ENCODE measurements at regions not wholly inside any gene's neighbourhood (a gene's known extent, or its start where the extent isn't known, plus 50 kb on each side); places are given as distances from the start of the nearest gene placed in this dataset.
A peak's percentile ranks its signal among the peaks of the same experiment; 100 is the strongest.

DNA sequence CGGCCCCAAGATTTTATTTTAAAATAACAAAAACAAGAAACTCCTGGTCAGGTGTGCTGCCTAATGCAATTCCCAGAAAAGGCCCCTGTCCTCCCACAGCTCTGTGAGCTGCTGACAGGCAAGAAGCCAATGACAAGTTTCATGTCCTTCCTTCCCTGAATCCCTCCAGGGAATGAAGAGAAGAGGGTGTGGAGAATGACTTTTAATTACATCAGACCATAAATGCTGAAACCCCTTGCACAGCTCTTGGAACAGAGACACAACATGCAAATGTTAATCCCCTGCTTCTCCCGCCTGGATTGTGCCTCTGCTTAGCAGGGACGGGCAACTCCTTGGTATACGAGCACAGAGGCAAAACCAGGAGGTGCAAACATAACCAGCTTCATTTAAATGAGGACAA lies 228.1 kb upstream of the CAMK1G start:
- H3K27me3 Mint-ChIP-seq (ENCODE audit: low read depth), result no peaks in the 10 kb centered on the region
- no peaks in the 10 kb centered on the region for H3K9me3 Mint-ChIP-seq
- CTCF ChIA-PET, result interaction anchor here (1.0 to 3.2 kb wide), 5 partner anchors 10 to 153 kb away, joined by 3 to 14 read pairs (median 3); no protein-coding TSS in a partner anchor
- no peak overlapping the region for H3K4me3 Mint-ChIP-seq
- H3K4me1 Mint-ChIP-seq (ENCODE audit: low read depth), result no peaks in the 10 kb centered on the region
- intact Hi-C loops (cut with micrococcal nuclease), result loop anchor here (2.0 kb wide), 2 partner anchors 211 to 701 kb away; no protein-coding TSS in a partner anchor
- no peak overlapping the region for H3K27ac Mint-ChIP-seq
- H3K36me3 Mint-ChIP-seq (ENCODE audit: low read depth), result no peaks in the 10 kb centered on the region
- no peak for DNase-seq

DNA sequence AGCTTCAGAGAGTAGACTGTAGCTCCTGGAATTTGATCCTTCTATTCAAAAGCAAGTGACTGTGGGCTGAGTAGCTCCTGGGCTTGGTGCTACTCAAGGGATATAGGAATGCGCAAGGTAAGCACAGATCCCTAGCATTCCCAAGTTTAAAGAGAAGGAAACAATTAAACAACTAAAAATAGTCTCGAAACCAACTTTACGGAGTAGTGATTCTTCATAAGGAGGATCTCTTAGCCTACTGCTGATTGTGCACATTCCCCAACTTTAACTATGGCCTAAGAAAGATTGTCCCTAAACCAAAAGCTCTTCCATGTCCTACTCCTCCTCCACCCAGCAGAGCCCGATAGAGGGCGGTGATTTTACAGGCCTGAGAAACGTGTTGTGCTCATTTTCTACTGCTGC lies 226.5 kb upstream of the CAMK1G start:
- H3K27me3 Mint-ChIP-seq (ENCODE audit: low read depth), result no peaks in the 10 kb centered on the region
- no peak for DNase-seq
- no peaks in the 10 kb centered on the region for H3K9me3 Mint-ChIP-seq
- intact Hi-C loops (cut with micrococcal nuclease), result no loop called here
- no peak overlapping the region for H3K4me3 Mint-ChIP-seq
- H3K4me1 Mint-ChIP-seq (ENCODE audit: low read depth), result no peaks in the 10 kb centered on the region
- CTCF ChIA-PET, result interaction anchor here (1.1 to 1.2 kb wide), 2 partner anchors 9 to 80 kb away, joined by 3 to 4 read pairs; no protein-coding TSS in a partner anchor
- no peaks in the 10 kb centered on the region for H3K36me3 Mint-ChIP-seq (ENCODE audit: low read depth)
- H3K27ac Mint-ChIP-seq, result no peak overlapping the region

DNA sequence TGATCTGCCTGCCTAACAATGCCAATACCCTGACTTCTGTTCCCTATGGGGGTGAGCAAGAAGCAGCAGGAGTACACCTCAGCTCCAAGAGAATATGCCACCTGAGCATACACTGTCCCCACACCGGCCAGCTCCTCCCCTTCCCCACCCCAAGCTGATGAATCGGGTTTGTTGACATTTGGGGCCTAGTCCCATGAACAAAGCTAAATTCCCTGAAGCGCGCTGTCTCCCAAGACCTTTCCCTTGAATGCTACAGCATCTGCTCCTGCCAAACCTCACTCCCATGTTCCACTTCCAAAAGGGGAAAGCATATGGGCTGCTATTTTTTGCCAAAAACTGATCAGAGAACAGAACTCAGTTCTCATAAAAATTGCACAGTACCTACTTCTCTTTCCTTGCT lies 220.4 kb upstream of the CAMK1G start:
- peaks cover 8% of the 10 kb centered on the region for H3K27me3 Mint-ChIP-seq (ENCODE audit: low read depth)
- CTCF ChIA-PET, result interaction anchor here (2.0 kb wide), 1 partner anchor 9 kb away, joined by 10 read pairs; no protein-coding TSS in a partner anchor
- H3K4me3 Mint-ChIP-seq, result no peak overlapping the region
- no peaks in the 10 kb centered on the region for H3K4me1 Mint-ChIP-seq (ENCODE audit: low read depth)
- no peaks in the 10 kb centered on the region for H3K36me3 Mint-ChIP-seq (ENCODE audit: low read depth)
- no peaks in the 10 kb centered on the region for H3K9me3 Mint-ChIP-seq
- H3K27ac Mint-ChIP-seq, result peak overlapping the region; percentile 5
- intact Hi-C loops (cut with micrococcal nuclease), result no loop called here
- DNase-seq, result no peak

DNA sequence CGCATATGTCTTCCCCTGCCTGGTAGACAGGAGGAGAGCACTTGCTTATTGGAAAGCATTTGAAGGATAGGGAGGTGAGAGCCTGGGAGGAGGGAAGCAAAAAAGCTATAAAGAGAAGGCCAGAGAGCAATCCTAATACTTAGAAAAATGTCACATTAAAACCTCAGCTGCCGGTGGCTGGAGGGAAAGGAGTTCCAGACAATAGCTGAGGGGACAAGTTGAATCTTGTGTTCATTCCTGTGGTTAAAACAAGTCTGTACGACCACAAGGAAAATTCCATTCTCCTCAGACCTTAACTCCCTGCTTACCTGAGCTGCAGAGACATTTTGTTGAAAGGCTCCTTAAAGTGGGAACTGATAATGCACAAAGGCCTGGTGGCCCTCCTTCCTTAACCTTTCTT lies 218.8 kb upstream of the CAMK1G start:
- CTCF ChIA-PET, result interaction anchor here (2.8 kb wide), 1 partner anchor 10 kb away, joined by 8 read pairs; no protein-coding TSS in a partner anchor
- H3K9me3 Mint-ChIP-seq, result no peaks in the 10 kb centered on the region

DNA sequence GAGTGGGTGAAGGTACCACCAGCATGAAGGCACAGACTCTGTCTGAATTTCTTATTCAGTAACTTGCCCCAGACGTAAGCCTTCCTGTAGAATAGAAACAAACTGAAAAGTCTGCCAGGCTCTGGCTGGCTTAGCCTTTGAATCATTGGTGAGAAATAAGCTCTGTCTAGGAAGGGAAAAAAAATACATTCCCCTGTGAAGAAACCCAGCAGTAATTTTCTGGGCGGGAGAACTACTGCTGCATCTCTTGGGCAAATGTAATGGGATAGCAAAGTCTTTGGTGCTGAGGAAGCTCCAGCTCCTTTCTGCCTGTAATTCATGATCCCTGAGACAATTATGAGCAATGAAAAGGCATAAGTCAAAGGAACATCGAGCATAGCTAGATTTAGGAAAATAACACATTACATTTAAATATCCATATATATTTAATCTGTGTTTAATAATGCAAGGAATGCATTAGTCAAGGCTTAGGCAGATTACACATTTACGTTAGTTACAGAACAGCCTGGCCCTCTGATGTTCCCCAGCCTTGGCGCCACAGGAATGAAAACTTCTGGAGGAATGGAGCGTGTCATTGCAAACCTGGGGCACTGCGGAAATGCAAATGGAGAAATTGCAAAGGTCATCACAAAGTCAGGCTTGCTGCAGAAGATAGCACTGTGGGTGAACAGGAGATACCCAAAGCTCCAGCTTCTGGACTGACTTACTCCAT lies 216.3 kb upstream of the CAMK1G start:
- intact Hi-C loops (cut with micrococcal nuclease), result no loop called here
- H3K27ac Mint-ChIP-seq, result no peak overlapping the region
- DNase-seq, result no peak
- CTCF ChIA-PET, result interaction anchor here (1.0 kb wide), 1 partner anchor 13 kb away, joined by 4 read pairs; no protein-coding TSS in a partner anchor
- no peaks in the 10 kb centered on the region for H3K4me1 Mint-ChIP-seq (ENCODE audit: low read depth)
- peaks cover 8% of the 10 kb centered on the region for H3K27me3 Mint-ChIP-seq (ENCODE audit: low read depth)
- no peaks in the 10 kb centered on the region for H3K36me3 Mint-ChIP-seq (ENCODE audit: low read depth)
- H3K4me3 Mint-ChIP-seq, result no peak overlapping the region
- no peaks in the 10 kb centered on the region for H3K9me3 Mint-ChIP-seq

More for the DNA sequence above, 218.8 kb upstream of the CAMK1G start:
- no peak overlapping the region for H3K4me3 Mint-ChIP-seq
- H3K27me3 Mint-ChIP-seq (ENCODE audit: low read depth), result peaks cover 8% of the 10 kb centered on the region
- no peaks in the 10 kb centered on the region for H3K4me1 Mint-ChIP-seq (ENCODE audit: low read depth)
- no peak for DNase-seq
- no peak overlapping the region for H3K27ac Mint-ChIP-seq
- intact Hi-C loops (cut with micrococcal nuclease), result no loop called here
- H3K36me3 Mint-ChIP-seq (ENCODE audit: low read depth), result no peaks in the 10 kb centered on the region

DNA sequence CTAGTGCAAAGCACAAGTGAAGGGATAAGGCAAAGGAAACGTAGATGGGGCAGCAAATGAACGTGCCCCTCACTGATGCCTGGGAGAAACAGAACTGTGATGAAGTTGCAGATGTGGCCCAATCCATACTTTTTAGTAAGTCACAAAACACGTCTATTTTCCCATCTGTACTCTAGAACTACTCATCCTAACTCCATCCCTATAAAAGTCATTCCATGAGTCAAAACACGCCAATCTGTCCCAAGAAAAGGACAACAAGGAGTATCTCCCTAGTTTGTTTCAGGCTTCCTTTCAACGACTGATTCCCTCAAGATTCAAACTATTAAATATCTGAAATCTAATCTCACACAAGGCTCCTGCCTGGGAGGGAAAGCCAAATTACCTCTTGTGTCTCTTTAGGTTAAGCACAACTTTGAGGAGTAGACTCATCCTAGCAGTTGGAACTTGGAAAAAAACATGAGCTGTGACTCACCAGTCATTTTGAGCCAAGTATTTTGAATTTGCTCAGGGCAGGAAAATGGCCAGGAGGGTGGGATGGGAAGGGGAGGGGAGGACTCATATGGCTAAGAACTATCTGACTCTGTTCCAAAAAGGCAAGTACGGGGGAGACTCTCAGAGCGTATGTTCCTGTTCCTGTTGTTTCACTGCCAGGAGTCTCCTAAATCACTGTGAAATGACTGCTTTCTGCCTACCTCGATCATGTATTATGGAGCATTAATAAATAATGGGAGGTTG lies 214.5 kb upstream of the CAMK1G start:
- Mint-ChIP-seq H3K4me1 (ENCODE audit: low read depth) (no peaks in the 10 kb centered on the region), H3K4me3 (no peak overlapping the region), H3K27ac (no peak overlapping the region), H3K9me3 (no peaks in the 10 kb centered on the region), H3K27me3 (ENCODE audit: low read depth) (peaks cover 5% of the 10 kb centered on the region), H3K36me3 (ENCODE audit: low read depth) (no peaks in the 10 kb centered on the region)
- CTCF ChIA-PET, result interaction anchor here (0.9 kb wide), 1 partner anchor 15 kb away, joined by 3 read pairs; no protein-coding TSS in a partner anchor
- no peak for DNase-seq
- intact Hi-C loops (cut with micrococcal nuclease), result no loop called here

DNA sequence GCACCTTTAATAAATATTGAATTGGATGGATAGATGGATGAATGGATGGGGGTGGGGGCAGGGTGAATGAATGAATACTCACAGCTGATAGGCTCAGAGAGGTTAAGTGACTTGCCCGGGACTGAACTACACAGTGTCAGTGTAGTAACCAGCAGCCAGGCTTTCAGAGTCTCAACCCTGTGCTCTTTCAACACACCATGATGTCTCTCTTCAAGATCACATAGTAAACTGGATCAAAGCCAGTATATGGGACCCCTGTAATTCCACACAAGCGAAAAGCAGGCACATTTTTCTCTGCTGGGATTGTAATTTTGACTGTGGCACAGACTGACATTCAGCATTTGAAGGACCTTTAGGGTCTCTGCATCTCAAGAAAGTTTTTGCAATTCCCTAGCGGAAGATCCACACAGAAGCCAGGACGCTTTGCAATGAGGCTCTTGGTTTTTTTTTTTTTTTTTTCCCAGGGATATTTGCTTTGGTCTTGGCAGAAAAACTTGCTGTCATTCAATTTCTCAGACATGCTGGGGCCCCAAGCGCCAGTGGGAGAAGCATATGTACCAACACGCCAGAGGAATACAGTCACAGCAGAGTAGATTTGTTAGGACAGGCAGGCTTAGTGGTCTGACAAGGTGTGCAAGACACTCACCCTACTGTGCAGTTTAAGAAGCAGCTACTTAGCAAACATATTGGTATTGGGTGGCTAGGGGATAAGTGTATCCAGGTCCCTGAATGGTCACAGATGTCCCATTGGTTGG lies 213.1 kb upstream of the CAMK1G start:
- Mint-ChIP-seq H3K9me3 (no peaks in the 10 kb centered on the region), H3K36me3 (ENCODE audit: low read depth) (no peaks in the 10 kb centered on the region), H3K27me3 (ENCODE audit: low read depth) (peaks cover 5% of the 10 kb centered on the region), H3K4me1 (ENCODE audit: low read depth) (no peaks in the 10 kb centered on the region), H3K27ac (no peak overlapping the region), H3K4me3 (no peak overlapping the region)
- no peak for DNase-seq
- intact Hi-C loops (cut with micrococcal nuclease), result no loop called here
- CTCF ChIA-PET, result interaction anchor here (0.9 to 1.2 kb wide), 2 partner anchors 16 to 199 kb away, joined by 3 to 5 read pairs; no protein-coding TSS in a partner anchor

DNA sequence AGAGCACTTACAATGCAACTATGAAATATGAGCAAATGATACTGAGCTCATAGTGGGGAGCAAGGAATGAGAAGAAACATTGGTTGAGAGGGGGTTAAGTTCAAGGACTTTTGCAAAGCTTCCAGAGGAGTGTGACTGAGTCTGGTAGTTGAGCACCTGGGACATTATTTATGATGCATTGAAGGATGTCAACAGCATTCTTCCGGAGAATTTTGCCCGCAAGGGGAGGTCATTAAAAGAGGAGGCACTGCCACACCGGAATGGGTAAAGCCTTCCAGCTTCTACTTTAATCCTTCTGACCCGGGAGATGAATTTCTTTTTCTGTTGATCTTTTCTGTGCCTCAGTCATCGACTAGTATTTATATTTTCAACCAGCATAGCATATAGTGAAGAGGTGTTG lies 208.4 kb upstream of the CAMK1G start:
- no peaks in the 10 kb centered on the region for H3K4me1 Mint-ChIP-seq (ENCODE audit: low read depth)
- DNase-seq, result no peak
- no peak overlapping the region for H3K27ac Mint-ChIP-seq
- intact Hi-C loops (cut with micrococcal nuclease), result no loop called here
- CTCF ChIA-PET, result no interaction called here
- no peaks in the 10 kb centered on the region for H3K27me3 Mint-ChIP-seq (ENCODE audit: low read depth)
- no peaks in the 10 kb centered on the region for H3K9me3 Mint-ChIP-seq
- H3K36me3 Mint-ChIP-seq (ENCODE audit: low read depth), result no peaks in the 10 kb centered on the region
- no peak overlapping the region for H3K4me3 Mint-ChIP-seq

DNA sequence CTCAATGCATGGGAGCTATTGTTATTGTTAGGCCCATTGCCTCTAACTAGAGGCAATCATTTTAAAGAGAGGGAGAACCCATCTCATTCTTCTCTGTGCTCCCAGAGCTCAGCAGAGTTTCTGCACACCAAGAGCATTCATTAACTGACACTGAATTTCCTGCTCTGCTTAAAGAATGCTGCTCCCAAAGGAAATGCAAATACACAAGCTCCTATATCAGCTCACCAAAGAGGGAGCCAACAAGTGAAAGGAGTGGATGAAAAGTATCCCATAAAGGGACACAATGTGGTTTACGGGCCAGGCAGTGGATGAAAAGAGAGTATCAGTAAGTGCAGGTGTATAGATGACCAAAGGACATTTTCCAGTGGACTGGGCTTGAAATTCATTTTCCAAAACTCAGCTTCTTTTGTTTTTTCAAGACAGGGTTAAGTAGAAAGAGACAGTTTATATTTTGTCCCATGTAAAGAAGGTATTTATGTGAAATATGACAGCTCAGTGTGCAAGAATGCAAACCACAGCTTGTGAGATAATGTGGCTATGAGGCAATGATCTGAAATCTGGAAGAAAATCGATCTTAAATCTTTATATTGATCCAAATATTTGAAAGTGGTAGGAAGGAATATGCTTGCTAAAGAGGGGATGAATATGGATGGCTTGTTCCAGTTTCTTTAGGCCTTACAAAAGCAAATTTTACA lies 207.7 kb upstream of the CAMK1G start:
- Mint-ChIP-seq H3K36me3 (ENCODE audit: low read depth) (no peaks in the 10 kb centered on the region), H3K4me3 (no peak overlapping the region), H3K4me1 (ENCODE audit: low read depth) (no peaks in the 10 kb centered on the region), H3K27me3 (ENCODE audit: low read depth) (no peaks in the 10 kb centered on the region), H3K9me3 (no peaks in the 10 kb centered on the region), H3K27ac (no peak overlapping the region)
- DNase-seq, result no peak
- intact Hi-C loops (cut with micrococcal nuclease), result no loop called here
- CTCF ChIA-PET, result no interaction called here

DNA sequence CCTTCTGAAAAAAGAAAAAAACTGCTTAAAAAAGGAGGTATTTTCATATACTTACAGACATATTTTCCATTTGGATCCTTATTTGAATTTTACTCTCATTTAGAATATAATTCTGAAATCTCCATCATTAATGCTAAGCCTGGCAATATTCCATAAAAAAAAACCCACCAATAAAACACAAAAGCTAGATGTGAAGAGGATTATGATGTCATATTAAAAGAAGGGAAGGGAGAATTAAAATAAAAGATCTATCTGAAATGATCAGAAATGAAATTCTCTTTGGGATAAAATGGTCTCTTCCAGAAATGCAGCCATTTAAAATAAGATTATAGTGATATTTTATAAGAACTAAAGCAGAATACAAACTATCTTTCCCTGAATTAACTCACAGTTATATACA lies 206.7 kb upstream of the CAMK1G start:
- H3K27me3 Mint-ChIP-seq (ENCODE audit: low read depth), result no peaks in the 10 kb centered on the region
- H3K4me1 Mint-ChIP-seq (ENCODE audit: low read depth), result no peaks in the 10 kb centered on the region
- no peak overlapping the region for H3K4me3 Mint-ChIP-seq
- H3K9me3 Mint-ChIP-seq, result no peaks in the 10 kb centered on the region
- H3K27ac Mint-ChIP-seq, result no peak overlapping the region
- CTCF ChIA-PET, result no interaction called here
- DNase-seq, result no peak
- no peaks in the 10 kb centered on the region for H3K36me3 Mint-ChIP-seq (ENCODE audit: low read depth)
- intact Hi-C loops (cut with micrococcal nuclease), result no loop called here

DNA sequence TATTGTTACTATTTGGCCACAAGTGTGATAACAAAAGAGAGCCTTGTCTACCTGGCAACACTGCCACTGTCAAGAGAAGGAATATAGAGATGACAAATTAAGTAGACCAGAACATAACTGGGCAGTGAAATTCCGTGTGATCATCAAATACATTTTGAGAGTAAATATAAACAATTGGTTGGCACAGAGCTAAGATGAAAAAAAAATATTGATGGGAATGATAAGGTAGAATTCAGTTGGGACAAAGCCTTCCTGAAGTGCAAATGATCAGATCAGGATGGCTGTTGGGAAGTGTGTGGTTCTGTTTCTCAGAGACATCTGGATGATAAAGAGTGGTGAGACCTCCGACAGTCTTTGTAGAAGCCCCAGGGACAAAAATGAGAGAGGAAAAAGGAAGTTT lies 205.5 kb upstream of the CAMK1G start:
- Mint-ChIP-seq H3K4me3 (no peak overlapping the region), H3K4me1 (ENCODE audit: low read depth) (no peaks in the 10 kb centered on the region), H3K27ac (no peak overlapping the region), H3K9me3 (no peaks in the 10 kb centered on the region), H3K27me3 (ENCODE audit: low read depth) (no peaks in the 10 kb centered on the region), H3K36me3 (ENCODE audit: low read depth) (no peaks in the 10 kb centered on the region)
- DNase-seq, result no peak
- intact Hi-C loops (cut with micrococcal nuclease), result no loop called here
- CTCF ChIA-PET, result interaction anchor here (0.7 kb wide), 1 partner anchor 79 kb away, joined by 4 read pairs; no protein-coding TSS in a partner anchor

DNA sequence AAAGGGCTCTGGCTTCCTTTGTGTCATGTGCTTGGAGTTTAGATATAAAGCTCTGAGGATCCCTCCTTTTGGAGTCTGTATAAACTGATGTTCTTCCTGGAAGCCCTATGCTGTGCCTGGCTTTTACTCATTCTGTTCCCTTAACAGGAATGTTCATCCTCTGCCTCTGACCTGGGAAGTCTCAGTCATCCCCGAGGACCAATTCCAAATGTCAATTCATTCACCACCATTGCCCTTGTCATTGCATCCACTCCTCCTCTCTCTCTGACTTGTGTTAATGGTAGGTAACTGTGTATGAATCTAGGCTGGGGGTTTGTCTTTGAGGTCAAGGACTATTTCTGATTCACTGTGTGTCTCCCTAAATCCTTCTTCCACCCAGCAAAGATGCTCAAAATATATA lies 204.2 kb upstream of the CAMK1G start:
- no peaks in the 10 kb centered on the region for H3K36me3 Mint-ChIP-seq (ENCODE audit: low read depth)
- no peaks in the 10 kb centered on the region for H3K9me3 Mint-ChIP-seq
- H3K4me3 Mint-ChIP-seq, result no peak overlapping the region
- H3K27me3 Mint-ChIP-seq (ENCODE audit: low read depth), result no peaks in the 10 kb centered on the region
- DNase-seq, result no peak
- CTCF ChIA-PET, result no interaction called here
- no peaks in the 10 kb centered on the region for H3K4me1 Mint-ChIP-seq (ENCODE audit: low read depth)
- intact Hi-C loops (cut with micrococcal nuclease), result no loop called here
- H3K27ac Mint-ChIP-seq, result no peak overlapping the region

Measured in activated naive CD4-positive, alpha-beta T cell treated with anti-CD3 and anti-CD28 coated beads for 36 hours (primary cell).